ENCODE measurements at regions not wholly inside any gene's neighbourhood (a gene's known extent, or its start where the extent isn't known, plus 50 kb on each side); places are given as distances from the start of the nearest gene placed in this dataset.

GRCh38 chr4:176607807-176608206, 184.9 kb downstream of the VEGFC start:
- no peak overlapping the region for H3K27ac ChIP-seq (replicated peaks)
- no peak for TF ChIP-seq CTCF (IDR thresholded peaks at IDR 0.05; ENCODE audit: borderline replicate concordance)
- no peak overlapping the region for H3K4me3 ChIP-seq

GRCh38 chr4:176608346-176608745, 184.4 kb downstream of the VEGFC start:
- H3K4me1 ChIP-seq, result no peaks in the 10 kb centered on the region
- intact Hi-C loops (cut with micrococcal nuclease), result no loop called here
- no peak for TF ChIP-seq CTCF (IDR thresholded peaks at IDR 0.05; ENCODE audit: borderline replicate concordance)

More at GRCh38 chr4:176607807-176608206, 184.9 kb downstream of the VEGFC start:
- H3K4me1 ChIP-seq, result no peaks in the 10 kb centered on the region
- no peaks in the 10 kb centered on the region for H3K27me3 ChIP-seq (ENCODE audit: low read depth)
- peaks cover 6% of the 10 kb centered on the region for H3K9me3 ChIP-seq (replicated peaks)
- intact Hi-C loops (cut with micrococcal nuclease), result no loop called here
- DNase-seq, result no peak
- no peaks in the 10 kb centered on the region for H3K36me3 ChIP-seq

GRCh38 chr4:176610594-176610993, 182.1 kb downstream of the VEGFC start:
- no peaks in the 10 kb centered on the region for H3K36me3 ChIP-seq
- H3K27me3 ChIP-seq (ENCODE audit: low read depth), result no peaks in the 10 kb centered on the region
- intact Hi-C loops (cut with micrococcal nuclease), result no loop called here
- no peaks in the 10 kb centered on the region for H3K4me1 ChIP-seq
- no peak for DNase-seq
- no peak overlapping the region for H3K4me3 ChIP-seq
- peaks cover 9% of the 10 kb centered on the region for H3K9me3 ChIP-seq (replicated peaks)
- TF ChIP-seq CTCF (IDR thresholded peaks at IDR 0.05; ENCODE audit: borderline replicate concordance), result no peak
- no peak overlapping the region for H3K27ac ChIP-seq (replicated peaks)

More at GRCh38 chr4:176608346-176608745, 184.4 kb downstream of the VEGFC start:
- Histone ChIP-seq H3K9me3 (replicated peaks) (peaks cover 6% of the 10 kb centered on the region), H3K27ac (replicated peaks) (no peak overlapping the region), H3K4me3 (no peak overlapping the region), H3K36me3 (no peaks in the 10 kb centered on the region), H3K27me3 (ENCODE audit: low read depth) (no peaks in the 10 kb centered on the region)
- no peak for DNase-seq

GRCh38 chr4:176611381-176611780, 181.3 kb downstream of the VEGFC start:
- Histone ChIP-seq H3K4me1 (no peaks in the 10 kb centered on the region), H3K27ac (replicated peaks) (no peak overlapping the region), H3K9me3 (replicated peaks) (peaks cover 12% of the 10 kb centered on the region), H3K4me3 (no peak overlapping the region), H3K36me3 (no peaks in the 10 kb centered on the region), H3K27me3 (ENCODE audit: low read depth) (no peaks in the 10 kb centered on the region)
- no peak for TF ChIP-seq CTCF (IDR thresholded peaks at IDR 0.05; ENCODE audit: borderline replicate concordance)
- intact Hi-C loops (cut with micrococcal nuclease), result no loop called here
- no peak for DNase-seq

GRCh38 chr4:176611951-176612350, 180.8 kb downstream of the VEGFC start:
- H3K36me3 ChIP-seq, result no peaks in the 10 kb centered on the region
- peaks cover 6% of the 10 kb centered on the region for H3K9me3 ChIP-seq (replicated peaks)
- TF ChIP-seq CTCF (IDR thresholded peaks at IDR 0.05; ENCODE audit: borderline replicate concordance), result no peak
- DNase-seq, result no peak
- intact Hi-C loops (cut with micrococcal nuclease), result no loop called here
- no peaks in the 10 kb centered on the region for H3K27me3 ChIP-seq (ENCODE audit: low read depth)
- no peaks in the 10 kb centered on the region for H3K4me1 ChIP-seq
- H3K4me3 ChIP-seq, result no peak overlapping the region
- no peak overlapping the region for H3K27ac ChIP-seq (replicated peaks)

GRCh38 chr4:176614793-176615192, 177.9 kb downstream of the VEGFC start:
- no peak for DNase-seq
- H3K27ac ChIP-seq (replicated peaks), result no peak overlapping the region
- peaks cover 6% of the 10 kb centered on the region for H3K9me3 ChIP-seq (replicated peaks)
- intact Hi-C loops (cut with micrococcal nuclease), result no loop called here
- no peaks in the 10 kb centered on the region for H3K27me3 ChIP-seq (ENCODE audit: low read depth)
- no peak for TF ChIP-seq CTCF (IDR thresholded peaks at IDR 0.05; ENCODE audit: borderline replicate concordance)
- no peaks in the 10 kb centered on the region for H3K36me3 ChIP-seq
- no peak overlapping the region for H3K4me3 ChIP-seq
- H3K4me1 ChIP-seq, result no peaks in the 10 kb centered on the region
